GM12864 (cell line): ENCODE measurements at regions not wholly inside any gene's neighbourhood (a gene's known extent, or its start where the extent isn't known, plus 50 kb on each side); places are given as distances from the start of the nearest gene placed in this dataset.

Experiments
- DNase-seq: peaks from one replicate; pipeline ENCODE4 v3.0.0-alpha.2; 2011; ENCODE audit warnings: low read depth
- H3K4me3 ChIP-seq: 2 replicates; pipeline ENCODE4 v1.5.1; 2011; ENCODE audit warnings: mild to moderate bottlenecking, low read depth, low read length, control low read depth
- TF ChIP-seq, protein P1 (sequence below): IDR thresholded peaks from 2 replicates; pipeline ENCODE4 v1.5.1; 2011; ENCODE audit warnings: low read depth, mild to moderate bottlenecking, moderate library complexity, low read length, control low read depth, inconsistent platforms; ENCODE audit errors: missing control alignments

DNA sequence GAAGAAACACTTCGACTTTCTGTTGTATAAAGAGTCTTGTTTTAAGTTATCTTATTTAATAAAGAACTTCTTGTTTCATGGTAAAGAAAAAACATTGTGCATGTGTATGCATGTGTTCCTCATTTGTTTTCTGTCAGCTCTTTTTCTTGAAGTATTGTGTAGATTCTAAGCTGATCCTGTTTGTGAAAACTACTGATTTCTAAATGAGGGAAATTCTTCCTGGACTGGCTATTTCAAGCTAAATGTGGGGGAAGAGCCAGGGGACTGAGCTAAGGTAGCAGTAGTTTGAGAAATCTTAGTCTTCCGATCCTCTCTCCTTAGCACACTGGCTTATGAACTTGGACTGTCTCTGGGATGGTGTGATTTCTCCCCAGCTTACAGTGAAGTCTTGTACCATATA lies 56.4 kb upstream of the RBMS1 start:
- TF ChIP-seq, protein P1, sequence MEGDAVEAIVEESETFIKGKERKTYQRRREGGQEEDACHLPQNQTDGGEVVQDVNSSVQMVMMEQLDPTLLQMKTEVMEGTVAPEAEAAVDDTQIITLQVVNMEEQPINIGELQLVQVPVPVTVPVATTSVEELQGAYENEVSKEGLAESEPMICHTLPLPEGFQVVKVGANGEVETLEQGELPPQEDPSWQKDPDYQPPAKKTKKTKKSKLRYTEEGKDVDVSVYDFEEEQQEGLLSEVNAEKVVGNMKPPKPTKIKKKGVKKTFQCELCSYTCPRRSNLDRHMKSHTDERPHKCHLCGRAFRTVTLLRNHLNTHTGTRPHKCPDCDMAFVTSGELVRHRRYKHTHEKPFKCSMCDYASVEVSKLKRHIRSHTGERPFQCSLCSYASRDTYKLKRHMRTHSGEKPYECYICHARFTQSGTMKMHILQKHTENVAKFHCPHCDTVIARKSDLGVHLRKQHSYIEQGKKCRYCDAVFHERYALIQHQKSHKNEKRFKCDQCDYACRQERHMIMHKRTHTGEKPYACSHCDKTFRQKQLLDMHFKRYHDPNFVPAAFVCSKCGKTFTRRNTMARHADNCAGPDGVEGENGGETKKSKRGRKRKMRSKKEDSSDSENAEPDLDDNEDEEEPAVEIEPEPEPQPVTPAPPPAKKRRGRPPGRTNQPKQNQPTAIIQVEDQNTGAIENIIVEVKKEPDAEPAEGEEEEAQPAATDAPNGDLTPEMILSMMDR = no peak
- no peak overlapping the region for H3K4me3 ChIP-seq

DNA sequence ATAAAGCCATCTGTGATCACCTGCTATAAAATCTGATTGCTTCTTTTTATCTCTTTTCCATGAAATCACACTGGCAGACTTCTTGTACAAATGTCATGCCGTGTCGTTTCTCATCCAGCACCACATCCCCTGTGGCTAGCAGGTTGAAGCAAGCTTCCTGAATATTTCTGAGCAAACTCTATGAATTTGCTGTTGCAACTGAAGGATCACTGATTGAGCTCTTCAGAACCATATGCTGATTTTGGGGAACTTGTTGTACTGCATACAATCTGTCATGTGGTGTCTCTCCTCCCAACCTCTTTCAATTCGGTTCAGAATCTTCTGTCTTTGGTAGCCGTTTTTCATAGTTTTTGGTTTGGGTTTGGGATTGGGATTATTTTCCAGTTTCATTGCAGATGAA lies 57.7 kb upstream of the RBMS1 start:
- DNase-seq = no peak
- no peak overlapping the region for H3K4me3 ChIP-seq
- TF ChIP-seq, protein P1 = no peak

More for the DNA sequence above, 56.4 kb upstream of the RBMS1 start:
- no peak for DNase-seq

- no peak overlapping the region for H3K4me3 ChIP-seq
- DNase-seq = no peak
- TF ChIP-seq, protein P1 = no peak
These were observed 61.9 kb upstream of the RBMS1 start for GRCh38 chr2:160555420-160556071.

GRCh38 chr2:160557903-160558302 lies 64.3 kb upstream of the RBMS1 start:
- TF ChIP-seq, protein P1 = no peak
- H3K4me3 ChIP-seq = no peak overlapping the region
- no peak for DNase-seq

DNA sequence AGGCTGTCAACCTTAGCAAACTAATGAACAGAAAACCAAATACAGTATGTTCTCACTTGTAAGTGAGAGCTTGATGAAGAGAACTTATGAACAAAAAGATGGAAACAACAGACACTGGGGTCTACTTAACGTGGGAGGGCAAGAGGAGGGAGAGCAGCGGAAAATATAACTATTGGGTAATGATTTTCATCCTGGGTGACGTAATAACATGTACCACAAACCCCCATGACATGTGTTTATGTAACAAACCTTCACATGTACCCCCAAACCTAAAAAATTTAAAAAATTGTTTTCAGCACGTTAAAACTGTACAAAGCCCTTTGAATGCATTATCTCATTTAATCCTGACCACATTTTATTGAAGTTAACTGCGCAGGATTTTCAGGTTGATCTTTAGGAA lies 64.9 kb upstream of the RBMS1 start:
- H3K4me3 ChIP-seq = no peak overlapping the region
- no peak for DNase-seq
- TF ChIP-seq, protein P1 = no peak

GRCh38 chr2:160561551-160562295 lies 68.1 kb upstream of the RBMS1 start:
- TF ChIP-seq, protein P1 = no peak
- no peak for DNase-seq
- no peak overlapping the region for H3K4me3 ChIP-seq
